Stimulated activated CD8-positive, alpha-beta memory T cell treated with anti-CD3 and anti-CD28 coated beads, Interleukin-15, amount 100 ng/mL, for 48 hours (primary cell): ENCODE measurements at regions not wholly inside any gene's neighbourhood (a gene's known extent, or its start where the extent isn't known, plus 50 kb on each side); places are given as distances from the start of the nearest gene placed in this dataset.
"Not testable (repeated sequence)": the region's sequence is repeated elsewhere in the genome, so short reads cannot be mapped to it uniquely, and the experiment has no call there.

Experiments
- DNase-seq, 2 donors: peaks; one replicate each; pipeline ENCODE4 v3.0.0-alpha.2; 2020; ENCODE audit warnings: low read depth in 2 of 2

DNA sequence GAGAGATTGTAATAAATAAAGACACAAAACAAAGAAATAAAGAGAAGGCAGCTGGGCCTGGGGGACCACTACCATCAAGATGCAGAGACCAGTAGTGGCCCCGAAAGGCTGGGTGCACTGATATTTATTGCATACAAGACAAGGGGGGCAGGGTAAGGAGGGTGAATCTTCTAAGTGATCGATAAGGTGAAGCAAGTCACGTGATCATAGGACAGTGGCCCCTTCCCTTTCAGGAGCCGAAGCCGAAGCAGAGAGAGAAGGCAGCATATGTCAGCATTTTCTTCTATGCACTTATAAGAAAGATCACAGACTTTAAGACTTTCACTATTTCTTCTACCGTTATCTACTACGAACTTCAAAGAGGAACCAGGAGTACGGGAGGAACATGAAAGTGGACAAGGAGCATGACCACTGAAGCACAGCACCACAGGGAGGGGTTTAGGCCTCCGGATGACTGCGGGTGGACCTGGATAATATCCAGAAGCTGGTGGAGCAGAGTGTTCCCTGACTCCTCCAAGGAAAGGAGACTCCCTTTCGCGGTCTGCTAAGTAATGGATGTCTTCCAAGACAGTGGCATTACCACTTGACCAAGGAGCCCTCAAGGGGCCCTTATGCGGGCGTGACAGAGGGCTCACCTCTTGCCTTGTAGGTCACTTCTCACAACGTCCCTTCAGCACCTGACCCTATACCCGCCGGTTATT, 126.4 kb downstream of the RBM46 start:
- not testable (repeated sequence) for DNase-seq

GRCh38 chr4:154908168-154908567, 127.1 kb downstream of the RBM46 start:
- no peak for DNase-seq

DNA sequence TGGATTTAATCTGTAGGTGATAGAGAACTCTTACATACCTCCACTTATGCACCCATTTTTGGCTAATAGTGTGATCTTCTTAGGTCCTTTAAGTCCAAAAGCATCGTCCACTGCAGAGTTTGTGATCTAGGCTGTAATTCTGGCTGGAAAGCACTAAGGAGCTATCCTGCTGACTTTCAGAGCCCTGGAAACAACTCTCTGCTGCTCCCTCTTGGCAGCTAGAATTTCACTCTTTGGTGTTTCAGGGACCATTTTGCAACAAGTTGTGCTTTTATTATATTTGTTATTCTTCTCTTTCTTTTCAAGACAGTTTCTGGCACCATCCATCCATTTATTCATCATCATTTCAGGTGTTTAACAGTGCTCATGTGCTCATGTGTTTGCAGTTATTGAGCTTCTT, 130.0 kb downstream of the RBM46 start:
- DNase-seq, result no peak

DNA sequence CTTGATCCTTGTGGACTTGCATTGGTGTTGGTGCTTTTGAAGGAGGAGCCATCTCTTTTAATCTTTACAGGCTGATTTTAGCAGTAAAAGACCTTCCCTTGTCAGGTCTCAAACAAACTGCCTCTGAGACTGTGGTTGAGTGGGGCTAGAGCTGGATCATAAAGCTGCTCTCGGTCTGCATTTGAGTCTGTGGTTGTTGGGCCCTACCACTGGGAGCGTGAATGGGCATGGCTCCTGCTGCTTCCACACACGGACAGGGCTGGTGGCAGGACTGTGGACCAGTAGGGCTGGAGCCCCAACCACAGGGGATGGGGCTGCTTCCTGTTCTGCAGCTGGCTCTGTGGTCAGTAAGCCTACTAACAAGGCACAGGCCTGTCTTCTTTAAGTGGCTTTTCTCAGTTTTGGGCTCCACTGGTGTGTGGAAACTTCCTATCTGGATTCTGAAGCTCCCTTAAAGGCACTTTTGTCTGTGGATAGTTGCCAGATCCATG, 130.6 kb downstream of the RBM46 start:
- no peak for DNase-seq

GRCh38 chr4:154916068-154916467, 135.0 kb downstream of the RBM46 start:
- no peak for DNase-seq

GRCh38 chr4:154927126-154927680, 146.1 kb downstream of the RBM46 start:
- no peak for DNase-seq

- DNase-seq, result no peak
Measured at GRCh38 chr4:154928640-154929257, 147.7 kb downstream of the RBM46 start.

GRCh38 chr4:154936873-154937272, 155.8 kb downstream of the RBM46 start:
- no peak for DNase-seq

DNA sequence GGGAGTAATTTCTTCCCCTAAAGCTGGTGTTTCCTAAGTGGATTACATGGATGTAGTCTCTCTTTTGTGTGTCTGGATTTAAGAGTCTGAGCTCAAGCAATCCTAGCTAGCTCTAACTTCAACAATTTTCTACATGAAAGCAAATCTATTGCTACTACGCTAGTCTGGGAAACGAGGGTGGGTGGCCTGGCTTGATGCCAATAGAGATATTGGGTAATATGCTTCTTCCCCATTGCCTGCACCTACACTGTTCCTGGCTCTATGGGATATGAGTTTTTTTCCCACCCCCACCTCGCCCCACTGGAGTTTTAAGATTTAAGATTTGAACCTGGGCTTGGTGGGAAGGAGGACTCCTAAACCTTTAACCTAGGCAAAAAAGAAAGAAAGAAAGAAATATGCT, 158.8 kb downstream of the RBM46 start:
- no peak for DNase-seq

- DNase-seq, result no peak
Measured at GRCh38 chr4:154942176-154942575, 161.1 kb downstream of the RBM46 start.

DNA sequence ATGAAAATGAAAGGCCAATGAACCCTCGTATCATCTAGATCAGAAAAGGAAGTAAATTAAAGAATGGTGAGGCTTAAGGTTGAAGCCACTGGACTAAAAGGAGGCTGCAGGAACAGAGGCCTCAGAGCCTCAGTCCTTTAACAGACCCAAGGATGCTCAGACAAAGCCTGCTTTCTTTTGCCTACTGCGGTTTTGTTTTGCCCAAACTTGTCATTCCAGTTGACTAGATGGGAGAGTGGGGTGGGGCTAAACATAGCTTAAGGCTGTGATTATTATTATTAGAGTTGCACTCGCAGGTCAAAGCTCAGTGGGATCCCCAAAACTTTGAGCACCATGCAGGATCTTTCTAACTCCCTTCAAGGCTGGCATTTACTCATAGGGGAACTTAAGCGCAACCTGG, 163.9 kb downstream of the RBM46 start:
- no peak for DNase-seq

GRCh38 chr4:154946113-154946512, 165.0 kb downstream of the RBM46 start:
- DNase-seq, result no peak

GRCh38 chr4:154953691-154954090, 172.6 kb downstream of the RBM46 start:
- no peak for DNase-seq

GRCh38 chr4:154954117-154954516, 173.0 kb downstream of the RBM46 start:
- no peak for DNase-seq

DNA sequence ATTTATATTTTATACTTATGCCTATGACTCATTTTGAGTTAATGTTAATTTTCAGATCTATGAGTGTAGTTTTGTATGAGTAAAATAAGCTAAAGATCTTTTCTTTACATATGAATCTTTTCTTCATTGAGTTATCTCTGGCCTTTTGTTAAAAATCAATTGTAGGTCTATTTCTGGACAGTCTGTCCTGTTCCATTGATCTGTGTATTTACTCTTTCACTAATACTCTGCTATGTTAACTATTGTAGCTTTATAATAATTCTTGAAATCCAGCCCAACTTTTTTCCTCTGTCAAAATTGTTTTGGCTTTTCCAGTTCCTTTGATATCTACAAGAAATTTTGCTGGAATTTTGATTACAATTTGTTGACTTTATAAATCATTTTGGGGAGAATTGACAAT, 177.0 kb downstream of the RBM46 start:
- no peak for DNase-seq

DNA sequence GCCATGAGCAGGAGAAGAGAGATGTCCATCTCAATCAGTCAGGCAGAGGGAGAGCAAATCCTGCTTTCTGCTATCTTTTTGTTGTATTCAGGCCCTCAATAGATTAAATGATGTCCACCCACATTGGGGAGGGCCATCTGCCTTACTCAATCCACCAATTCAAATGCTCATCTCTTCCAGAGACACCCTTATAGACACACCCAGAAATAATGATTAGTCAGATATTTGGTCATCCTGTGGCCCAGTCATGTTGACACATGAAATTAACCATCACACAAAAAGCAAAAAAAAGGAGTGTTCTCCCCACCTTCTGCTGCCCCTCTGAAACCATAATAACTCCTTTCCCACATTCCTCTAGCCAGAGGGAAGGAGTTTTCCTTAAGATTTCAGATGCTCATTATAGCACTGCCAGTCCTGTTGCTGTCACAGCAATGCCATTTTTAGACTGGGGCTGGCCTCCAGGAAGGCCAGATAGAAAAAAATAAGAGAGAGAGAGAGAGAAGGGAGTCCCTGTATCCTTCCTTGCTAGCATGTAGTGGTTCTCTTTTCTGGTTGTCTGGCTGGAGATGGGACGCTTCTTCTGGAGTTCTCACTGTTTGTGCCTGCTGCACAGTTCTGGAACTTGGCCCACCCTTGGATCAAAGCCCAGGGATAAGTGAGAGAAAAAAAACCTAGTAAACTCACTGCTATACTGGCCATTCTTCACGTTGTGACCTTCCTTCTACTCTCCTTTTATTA, 177.7 kb downstream of the RBM46 start:
- no peak for DNase-seq

GRCh38 chr4:154959756-154960155, 178.7 kb downstream of the RBM46 start:
- DNase-seq, result no peak

- DNase-seq, result no peak
Measured at GRCh38 chr4:154960476-154960875, 179.4 kb downstream of the RBM46 start.

DNA sequence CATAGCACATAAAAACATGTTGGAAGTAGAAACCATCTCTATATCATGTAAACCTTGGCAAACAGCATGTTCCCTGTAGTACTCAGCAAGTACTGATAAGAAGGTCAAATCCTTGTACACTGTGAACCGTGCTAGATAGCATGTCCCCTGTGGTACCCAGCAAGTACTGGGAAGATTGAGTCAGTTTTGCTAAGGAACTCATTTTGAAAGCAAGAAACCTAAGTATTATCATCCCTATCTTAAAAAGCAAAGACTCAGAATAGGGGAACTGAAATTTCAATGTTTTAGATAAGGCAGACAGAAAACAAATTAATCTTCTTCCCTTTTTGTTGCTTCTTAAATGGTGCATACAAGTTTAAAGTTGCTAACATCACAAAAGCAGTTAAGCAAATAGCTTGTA, 180.2 kb downstream of the RBM46 start:
- no peak for DNase-seq

DNA sequence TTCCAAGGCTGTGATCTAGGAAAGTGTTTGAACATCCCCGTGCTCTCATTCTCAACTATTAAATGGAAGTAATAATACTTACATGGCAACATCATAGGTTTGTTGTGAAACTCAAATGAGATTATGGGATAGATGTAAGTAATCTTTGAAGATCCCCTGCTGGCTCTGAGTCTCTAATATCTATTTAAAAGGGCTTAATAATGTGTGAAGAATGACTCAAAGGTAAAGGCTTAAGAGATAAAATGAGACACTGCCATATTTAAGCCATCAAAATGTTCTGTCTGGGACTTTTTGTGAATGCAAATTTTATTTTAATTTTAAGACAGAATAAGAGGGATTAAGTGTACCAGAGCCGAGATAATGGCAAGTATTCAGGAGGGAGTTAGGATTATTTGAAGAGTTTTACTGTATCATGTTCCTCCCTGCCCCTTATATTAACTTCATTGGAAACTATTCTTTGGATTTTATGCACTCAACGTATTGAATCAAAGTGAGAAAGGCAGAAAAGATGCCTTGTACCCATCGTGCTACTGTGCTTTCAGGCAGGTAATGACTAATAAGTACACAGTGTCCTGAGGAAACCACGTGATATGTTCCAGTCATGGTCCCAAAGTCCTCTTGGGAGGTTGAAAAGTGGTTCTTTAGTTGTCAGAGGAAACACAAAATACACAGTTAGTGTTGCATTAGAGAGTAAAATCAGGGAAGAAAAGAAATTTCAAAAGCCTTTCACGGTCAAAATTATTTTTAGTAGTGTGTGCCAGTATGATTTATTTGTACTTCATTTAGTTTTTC, 192.4 kb downstream of the RBM46 start:
- no peak for DNase-seq

GRCh38 chr4:154977228-154977627, 196.2 kb downstream of the RBM46 start:
- DNase-seq, result no peak
